GM18520 (cell line): ENCODE measurements at regions not wholly inside any gene's neighbourhood (a gene's known extent, or its start where the extent isn't known, plus 50 kb on each side); places are given as distances from the start of the nearest gene placed in this dataset.

Source experiments
- ATAC-seq: cut with Tn5 transposase; IDR thresholded peaks from one replicate; pipeline ENCODE4 v1.9.1; 2021; ENCODE audit not compliant: unreplicated experiment

DNA sequence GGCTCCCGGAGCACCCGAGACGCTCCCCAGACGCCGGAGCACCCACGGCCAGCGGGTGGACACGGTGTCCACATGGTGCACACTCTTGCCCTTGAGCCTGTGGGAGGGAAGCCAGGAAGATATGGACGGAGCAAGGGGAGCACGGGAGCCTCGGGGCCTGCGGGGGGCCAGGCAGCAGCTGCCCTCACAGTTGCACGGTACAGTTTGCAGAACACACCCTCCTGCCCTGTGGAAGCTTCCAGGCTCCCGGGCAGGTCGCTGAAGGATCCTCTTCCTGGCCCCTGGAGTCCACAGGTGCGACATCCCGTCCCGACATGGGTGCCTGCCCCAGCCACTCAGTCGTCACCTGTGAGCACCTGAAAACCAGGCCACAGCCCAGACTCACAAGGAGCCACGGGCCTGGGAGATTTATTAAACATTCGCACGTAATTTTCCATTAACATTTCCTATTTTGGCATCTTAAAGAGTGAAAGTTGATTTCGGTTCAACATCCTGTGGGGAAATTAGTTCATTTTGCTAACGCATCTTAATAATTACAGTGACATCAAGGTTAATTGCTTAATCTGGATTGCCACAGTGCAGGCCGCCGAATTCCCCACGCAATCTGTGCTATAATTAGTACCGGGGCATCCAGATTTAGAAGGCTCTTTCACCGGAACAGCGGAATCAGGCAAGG lies 253.3 kb downstream of the BRD1 start:
- no peak for ATAC-seq

DNA sequence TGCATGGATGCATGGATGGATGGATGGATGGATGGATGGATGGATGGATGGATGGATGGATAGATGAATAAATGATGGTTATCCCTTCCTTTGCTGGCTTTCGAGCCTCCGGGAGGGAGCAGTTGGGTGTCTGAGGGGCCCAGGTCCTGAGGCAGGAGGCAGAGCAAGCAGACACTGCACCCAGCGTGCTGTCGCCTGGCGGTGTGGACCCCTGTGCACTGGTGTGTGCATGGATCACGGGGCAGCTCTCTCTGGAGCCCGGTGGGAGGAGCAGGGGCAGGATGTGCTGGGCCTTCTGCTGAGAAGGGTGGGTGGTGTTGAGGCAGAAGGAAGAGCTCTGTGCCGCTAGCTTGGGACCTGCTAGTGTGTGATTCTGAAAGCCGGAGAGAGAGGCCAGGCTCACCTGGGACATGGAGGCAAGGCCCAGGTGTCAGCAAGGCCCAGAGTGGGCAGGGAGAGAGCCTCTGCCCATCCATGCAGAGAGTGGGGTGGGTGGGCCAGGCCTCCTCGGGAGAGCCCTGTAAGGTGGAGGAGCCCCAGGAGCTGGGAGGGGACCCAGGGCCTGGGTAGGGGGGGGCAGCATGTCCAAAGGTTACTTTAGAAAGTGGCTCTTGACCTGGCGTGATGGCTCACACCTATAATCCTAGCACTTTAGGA lies 254.4 kb downstream of the BRD1 start:
- no peak for ATAC-seq

- no peak for ATAC-seq
Measured at GRCh38 chr22:49571326-49571725, 256.3 kb downstream of the BRD1 start.

GRCh38 chr22:49570032-49570848 lies 257.4 kb downstream of the BRD1 start:
- no peak for ATAC-seq

DNA sequence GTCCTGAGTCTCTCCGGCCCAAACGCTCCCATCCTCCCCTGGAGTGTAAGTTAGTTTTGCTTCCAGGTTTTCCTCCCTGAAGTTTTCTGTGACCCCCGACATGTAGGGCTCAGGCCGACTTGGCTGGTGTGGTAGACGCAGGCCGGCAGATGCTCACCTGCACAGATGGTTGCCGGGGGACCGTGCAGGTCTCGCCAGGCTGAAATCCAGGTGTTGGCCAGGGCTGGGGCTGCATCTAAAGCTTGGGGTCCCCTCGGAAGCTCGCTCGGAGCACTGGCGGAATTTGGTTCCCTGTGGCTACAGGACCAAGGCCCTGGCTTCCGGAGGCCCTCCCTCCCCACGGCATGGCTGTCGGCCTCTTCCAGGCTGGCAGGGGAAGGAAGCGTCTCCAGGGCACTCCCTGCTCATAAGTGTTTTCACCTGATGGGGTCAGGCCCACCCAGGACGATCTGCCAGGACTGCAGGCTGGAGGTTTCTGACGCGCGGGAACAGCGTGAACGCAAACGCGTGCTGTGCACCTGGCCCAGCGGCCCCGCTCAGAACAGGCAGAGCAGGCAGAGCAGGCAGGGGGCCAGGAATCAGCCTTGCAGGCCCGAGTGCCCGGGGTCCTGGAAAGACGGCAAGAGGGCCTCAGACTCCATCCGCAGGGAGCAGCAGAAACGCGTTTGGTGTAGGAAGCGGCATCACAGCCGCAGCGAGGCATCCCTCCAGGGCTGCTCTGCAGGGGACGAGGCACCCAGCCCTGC lies 258.2 kb downstream of the BRD1 start:
- no peak for ATAC-seq

GRCh38 chr22:49568751-49569285 lies 258.9 kb downstream of the BRD1 start:
- ATAC-seq = no peak

GRCh38 chr22:49567899-49568750 lies 259.5 kb downstream of the BRD1 start:
- ATAC-seq = no peak

DNA sequence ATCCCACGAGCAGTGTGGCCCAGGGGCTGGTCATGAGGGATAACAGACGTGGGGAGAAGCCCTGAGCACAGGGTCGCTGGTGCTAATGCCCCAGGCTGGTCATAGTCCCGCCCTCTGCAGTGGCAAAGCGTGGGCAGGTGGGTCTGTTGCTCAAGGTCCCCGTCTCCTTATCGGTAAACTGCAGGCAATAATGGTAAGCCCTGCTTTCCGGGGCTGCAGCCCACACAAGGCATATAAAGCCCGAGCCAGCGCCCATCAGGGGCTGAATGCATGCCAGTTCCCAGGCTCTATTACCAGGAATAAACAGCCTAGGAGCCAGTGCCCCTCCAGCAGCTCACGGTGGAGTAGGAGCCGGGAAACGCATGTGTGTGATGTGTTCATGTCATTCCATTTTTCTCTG lies 261.0 kb downstream of the BRD1 start:
- ATAC-seq = no peak

DNA sequence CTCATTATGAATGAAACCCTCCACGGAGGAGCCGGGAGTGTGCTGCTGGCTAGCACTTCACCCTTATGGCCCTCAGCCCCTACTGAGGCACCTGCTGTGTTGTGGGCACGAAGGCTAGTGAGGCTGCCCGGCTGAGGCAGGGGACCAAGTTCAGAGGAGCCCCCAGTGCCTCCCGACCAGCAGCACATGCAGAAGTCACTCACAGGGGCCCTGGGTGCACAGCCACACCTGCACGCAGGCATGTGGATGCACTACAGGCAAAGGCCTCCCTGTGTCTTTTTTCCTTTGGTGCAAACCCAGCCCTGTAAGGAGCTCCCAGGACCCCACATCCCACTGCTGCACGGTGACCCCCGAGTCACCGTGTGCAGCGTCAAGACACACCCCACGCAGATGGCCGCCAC lies 261.5 kb downstream of the BRD1 start:
- no peak for ATAC-seq

- no peak for ATAC-seq
Measured at GRCh38 chr22:49565516-49565855, 262.2 kb downstream of the BRD1 start.

GRCh38 chr22:49564666-49565515 lies 262.8 kb downstream of the BRD1 start:
- no peak for ATAC-seq

- ATAC-seq = no peak
Measured at GRCh38 chr22:49564054-49564453, 263.6 kb downstream of the BRD1 start.

GRCh38 chr22:49562685-49563249 lies 264.9 kb downstream of the BRD1 start:
- ATAC-seq = no peak

- no peak for ATAC-seq
Measured at GRCh38 chr22:49561976-49562375, 265.7 kb downstream of the BRD1 start.

GRCh38 chr22:49561338-49561737 lies 266.3 kb downstream of the BRD1 start:
- no peak for ATAC-seq

- ATAC-seq = no peak
Measured at GRCh38 chr22:49555526-49555925, 272.1 kb downstream of the BRD1 start.

DNA sequence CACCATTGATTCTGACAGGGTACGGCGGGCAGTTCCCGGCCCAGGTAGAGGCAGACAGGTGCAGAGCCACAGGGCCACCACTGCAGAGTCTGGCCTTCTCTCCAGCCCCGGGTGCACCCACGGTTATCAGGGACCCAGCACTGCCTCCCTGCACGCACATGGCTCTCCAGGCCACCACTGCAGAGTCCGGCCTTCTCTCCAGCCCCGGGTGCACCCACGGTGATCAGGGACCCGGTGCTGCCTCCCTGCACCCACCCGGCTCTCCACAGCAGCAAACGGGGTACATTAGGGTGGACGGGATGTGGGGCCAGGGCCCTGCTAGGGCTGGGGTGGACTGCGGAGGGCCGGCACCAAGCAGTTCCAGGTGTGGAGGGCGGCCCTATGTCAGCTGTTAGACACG lies 272.9 kb downstream of the BRD1 start:
- no peak for ATAC-seq

GRCh38 chr22:49554296-49554625 lies 273.4 kb downstream of the BRD1 start:
- no peak for ATAC-seq
